Activated B cell treated with CpG ODN at 0.5 μM for 24 hours (primary cell): ENCODE measurements at regions not wholly inside any gene's neighbourhood (a gene's known extent, or its start where the extent isn't known, plus 50 kb on each side); places are given as distances from the start of the nearest gene placed in this dataset.

ENCODE experiments used
- ATAC-seq: fragments of 200-7000 bp; cut with Tn5 transposase; one replicate; pipeline ENCODE4 v1.10.0; 2021; ENCODE audit warnings: low read depth, mild to moderate bottlenecking, moderate library complexity
- CTCF ChIA-PET: fragments of 350-600 bp; sonication (Branson Sonifier 250); formaldehyde crosslinking; loops from one replicate; lab custom pipeline; 2021; ENCODE audit warnings: antibody characterized with exemption; lab: Charles Lee
- POLR2A ChIA-PET: fragments of 350-600 bp; sonication (Branson Sonifier 250); formaldehyde crosslinking; loops from one replicate; lab custom pipeline; 2021; ENCODE audit warnings: antibody characterized with exemption; lab: Charles Lee
- DNase-seq: peaks from one replicate; pipeline ENCODE4 v3.0.0; 2022
- H3K27ac Mint-ChIP-seq: one replicate; pipeline ENCODE4 v1.8.0; 2020; ENCODE audit warnings: mixed read lengths
- H3K27me3 Mint-ChIP-seq: one replicate; pipeline ENCODE4 v1.8.0; 2021; ENCODE audit warnings: mixed read lengths
- H3K36me3 Mint-ChIP-seq: one replicate; pipeline ENCODE4 v1.8.0; 2021; ENCODE audit warnings: low read depth, mixed read lengths
- H3K4me1 Mint-ChIP-seq: one replicate; pipeline ENCODE4 v1.8.0; 2021; ENCODE audit warnings: mixed read lengths
- H3K4me3 Mint-ChIP-seq: one replicate; pipeline ENCODE4 v1.8.0; 2020; ENCODE audit warnings: mild to moderate bottlenecking, mixed read lengths
- H3K9me3 Mint-ChIP-seq: one replicate; pipeline ENCODE4 v1.8.0; 2020; ENCODE audit warnings: mixed read lengths
- CTCF ChIP-seq: fragments of 200-600 bp; IDR thresholded peaks from one replicate; pipeline ENCODE4 v1.8.0; 2022; ENCODE audit warnings: antibody characterized with exemption, mild to moderate bottlenecking
- intact Hi-C: fragments of 100-400 bp; cut with micrococcal nuclease; formaldehyde crosslinking; loops from one replicate; pipeline ENCODE4 v1.15.1; 2024

- Mint-ChIP-seq H3K27ac (no peak overlapping the region), H3K9me3 (no peaks in the 10 kb centered on the region), H3K27me3 (peaks cover 11% of the 10 kb centered on the region), H3K4me3 (no peak overlapping the region), H3K36me3 (no peaks in the 10 kb centered on the region), H3K4me1 (no peaks in the 10 kb centered on the region)
- ChIA-PET POLR2A (no interaction called here), CTCF (no interaction called here)
- intact Hi-C loops = no loop called here
- no peak for DNase-seq
- no peak for TF ChIP-seq CTCF
- ATAC-seq = no peak
These were observed 64.3 kb upstream of the RNU6ATAC start for GRCh38 chr9:134228649-134229048.

- H3K9me3 Mint-ChIP-seq = no peaks in the 10 kb centered on the region
- TF ChIP-seq CTCF = no peak
- intact Hi-C loops = no loop called here
- ChIA-PET CTCF (no interaction called here), POLR2A (no interaction called here)
- no peak overlapping the region for H3K4me3 Mint-ChIP-seq
- no peak overlapping the region for H3K27ac Mint-ChIP-seq
- no peak for DNase-seq
- H3K4me1 Mint-ChIP-seq = no peaks in the 10 kb centered on the region
- peaks cover 12% of the 10 kb centered on the region for H3K27me3 Mint-ChIP-seq
- ATAC-seq = no peak
- H3K36me3 Mint-ChIP-seq = no peaks in the 10 kb centered on the region
These were observed 65.2 kb upstream of the RNU6ATAC start for GRCh38 chr9:134229466-134230091.

- POLR2A ChIA-PET = no interaction called here
- no peak for ATAC-seq
- Mint-ChIP-seq H3K36me3 (no peaks in the 10 kb centered on the region), H3K4me1 (no peaks in the 10 kb centered on the region), H3K27me3 (peaks cover 12% of the 10 kb centered on the region), H3K9me3 (no peaks in the 10 kb centered on the region), H3K4me3 (no peak overlapping the region), H3K27ac (no peak overlapping the region)
- intact Hi-C loops = no loop called here
- DNase-seq = no peak
- CTCF ChIA-PET = no interaction called here
- no peak for TF ChIP-seq CTCF
These were observed 66.0 kb upstream of the RNU6ATAC start for GRCh38 chr9:134230092-134230941.

- H3K27me3 Mint-ChIP-seq = peaks cover 9% of the 10 kb centered on the region
- no peaks in the 10 kb centered on the region for H3K9me3 Mint-ChIP-seq
- no peaks in the 10 kb centered on the region for H3K4me1 Mint-ChIP-seq
- no peak overlapping the region for H3K27ac Mint-ChIP-seq
- DNase-seq (no peak), ATAC-seq (no peak)
- no peaks in the 10 kb centered on the region for H3K36me3 Mint-ChIP-seq
- intact Hi-C loops = no loop called here
- H3K4me3 Mint-ChIP-seq = no peak overlapping the region
- ChIA-PET CTCF (no interaction called here), POLR2A (no interaction called here)
- TF ChIP-seq CTCF = no peak
These were observed 66.6 kb upstream of the RNU6ATAC start for GRCh38 chr9:134230942-134231325.

- DNase-seq (no peak), ATAC-seq (no peak)
- ChIA-PET CTCF (no interaction called here), POLR2A (no interaction called here)
- no peak overlapping the region for H3K4me3 Mint-ChIP-seq
- intact Hi-C loops = no loop called here
- H3K27me3 Mint-ChIP-seq = peaks cover 9% of the 10 kb centered on the region
- H3K27ac Mint-ChIP-seq = no peak overlapping the region
- no peaks in the 10 kb centered on the region for H3K4me1 Mint-ChIP-seq
- H3K36me3 Mint-ChIP-seq = no peaks in the 10 kb centered on the region
- H3K9me3 Mint-ChIP-seq = no peaks in the 10 kb centered on the region
- TF ChIP-seq CTCF = no peak
These were observed 67.0 kb upstream of the RNU6ATAC start for GRCh38 chr9:134231330-134231745.
